Brain microvascular endothelial cell (primary cell): ENCODE measurements at regions not wholly inside any gene's neighbourhood (a gene's known extent, or its start where the extent isn't known, plus 50 kb on each side); places are given as distances from the start of the nearest gene placed in this dataset.

Experiments
- DNase-seq: peaks from one replicate; pipeline ENCODE4 v3.0.0-alpha.2; 2020
- H3K27ac ChIP-seq: fragments of 250-450 bp; sonication (Bioruptor Pico); 2 replicates; pipeline ENCODE4 v1.5.1; 2020; ENCODE audit warnings: mild to moderate bottlenecking, moderate library complexity
- H3K27me3 ChIP-seq: fragments of 250-450 bp; sonication (Bioruptor Pico); replicated peaks from 2 replicates; pipeline ENCODE4 v1.5.1; 2020; ENCODE audit warnings: mild to moderate bottlenecking
- H3K36me3 ChIP-seq: fragments of 250-450 bp; sonication (Bioruptor Pico); replicated peaks from 2 replicates; pipeline ENCODE4 v1.5.1; 2020; ENCODE audit warnings: mild to moderate bottlenecking
- H3K4me3 ChIP-seq: 2 replicates; pipeline ENCODE4 v1.5.1; 2011; ENCODE audit warnings: low read depth, mild to moderate bottlenecking, control low read depth, low read length, moderate library complexity
- in situ Hi-C: cut with HindIII; loops from 2 replicates; pipeline ENCODE4 v1.10.0; 2017; ENCODE audit warnings: low sequenced_read_pairs, low pct_ligation_motif_present
- TF ChIP-seq, protein P1 (sequence below): IDR thresholded peaks from 2 replicates; pipeline ENCODE4 v1.5.1; 2011; ENCODE audit warnings: low read depth, mild to moderate bottlenecking, moderate library complexity, low read length, control low read depth, inconsistent platforms; ENCODE audit errors: missing control alignments

- Histone ChIP-seq H3K27ac (no peak overlapping the region), H3K4me3 (no peak overlapping the region), H3K27me3 (no peaks in the 10 kb centered on the region), H3K36me3 (no peaks in the 10 kb centered on the region)
- DNase-seq = no peak
- TF ChIP-seq, protein P1, sequence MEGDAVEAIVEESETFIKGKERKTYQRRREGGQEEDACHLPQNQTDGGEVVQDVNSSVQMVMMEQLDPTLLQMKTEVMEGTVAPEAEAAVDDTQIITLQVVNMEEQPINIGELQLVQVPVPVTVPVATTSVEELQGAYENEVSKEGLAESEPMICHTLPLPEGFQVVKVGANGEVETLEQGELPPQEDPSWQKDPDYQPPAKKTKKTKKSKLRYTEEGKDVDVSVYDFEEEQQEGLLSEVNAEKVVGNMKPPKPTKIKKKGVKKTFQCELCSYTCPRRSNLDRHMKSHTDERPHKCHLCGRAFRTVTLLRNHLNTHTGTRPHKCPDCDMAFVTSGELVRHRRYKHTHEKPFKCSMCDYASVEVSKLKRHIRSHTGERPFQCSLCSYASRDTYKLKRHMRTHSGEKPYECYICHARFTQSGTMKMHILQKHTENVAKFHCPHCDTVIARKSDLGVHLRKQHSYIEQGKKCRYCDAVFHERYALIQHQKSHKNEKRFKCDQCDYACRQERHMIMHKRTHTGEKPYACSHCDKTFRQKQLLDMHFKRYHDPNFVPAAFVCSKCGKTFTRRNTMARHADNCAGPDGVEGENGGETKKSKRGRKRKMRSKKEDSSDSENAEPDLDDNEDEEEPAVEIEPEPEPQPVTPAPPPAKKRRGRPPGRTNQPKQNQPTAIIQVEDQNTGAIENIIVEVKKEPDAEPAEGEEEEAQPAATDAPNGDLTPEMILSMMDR = no peak
- in situ Hi-C loops = no loop called here
Measured at GRCh38 chr1:34684266-34684665, 70.6 kb upstream of the GJB5 start.

DNA sequence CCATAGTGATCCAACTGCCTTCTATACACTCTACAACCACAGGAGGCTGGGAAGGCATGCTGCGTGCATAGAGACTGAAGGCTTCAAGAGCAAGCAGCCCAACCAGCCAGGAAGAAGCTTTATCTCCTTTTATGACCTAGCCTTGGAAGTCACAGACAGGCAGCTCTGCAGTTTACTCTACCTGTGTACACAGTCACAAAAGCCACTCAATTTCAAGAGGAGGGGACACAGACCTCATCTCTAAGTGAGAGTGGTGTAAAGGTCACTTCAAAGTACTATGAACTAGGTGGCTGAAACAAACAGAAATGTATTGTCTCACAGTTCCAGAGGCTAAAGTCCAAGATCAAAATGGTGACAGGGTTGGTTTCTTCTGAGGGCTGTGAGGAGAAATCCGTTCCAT is 69.6 kb upstream of the GJB5 start:
- Histone ChIP-seq H3K27me3 (no peaks in the 10 kb centered on the region), H3K36me3 (no peaks in the 10 kb centered on the region), H3K27ac (no peak overlapping the region), H3K4me3 (no peak overlapping the region)
- in situ Hi-C loops = no loop called here
- no peak for DNase-seq
- TF ChIP-seq, protein P1 = no peak

DNA sequence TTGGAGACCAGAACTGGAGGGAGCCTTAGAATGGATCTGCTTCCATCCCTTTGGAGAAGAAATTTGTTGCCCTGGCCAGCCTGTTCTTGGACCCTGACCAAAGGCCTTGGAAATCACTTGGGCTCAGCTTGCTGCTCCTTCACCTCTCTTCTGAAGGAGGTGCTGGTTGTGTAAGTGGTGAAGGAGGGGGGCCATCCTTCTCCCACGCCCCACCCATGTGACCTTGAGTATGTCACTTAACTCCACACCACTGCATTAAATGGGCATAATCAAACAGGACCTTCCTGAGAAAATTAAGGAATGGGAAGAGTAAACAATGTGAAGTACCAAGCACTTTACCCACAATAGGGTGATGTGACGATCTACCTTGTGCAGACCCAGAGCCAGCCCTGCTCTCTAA is 68.3 kb upstream of the GJB5 start:
- TF ChIP-seq, protein P1 = no peak

GRCh38 chr1:34688006-34688741 is 66.7 kb upstream of the GJB5 start:
- no peaks in the 10 kb centered on the region for H3K36me3 ChIP-seq
- in situ Hi-C loops = no loop called here
- DNase-seq = no peak
- H3K27ac ChIP-seq = no peak overlapping the region
- TF ChIP-seq, protein P1 = no peak
- no peaks in the 10 kb centered on the region for H3K27me3 ChIP-seq
- H3K4me3 ChIP-seq = no peak overlapping the region

More for the DNA sequence above, 68.3 kb upstream of the GJB5 start:
- Histone ChIP-seq H3K4me3 (no peak overlapping the region), H3K36me3 (no peaks in the 10 kb centered on the region), H3K27me3 (no peaks in the 10 kb centered on the region), H3K27ac (no peak overlapping the region)
- DNase-seq = no peak
- in situ Hi-C loops = no loop called here

DNA sequence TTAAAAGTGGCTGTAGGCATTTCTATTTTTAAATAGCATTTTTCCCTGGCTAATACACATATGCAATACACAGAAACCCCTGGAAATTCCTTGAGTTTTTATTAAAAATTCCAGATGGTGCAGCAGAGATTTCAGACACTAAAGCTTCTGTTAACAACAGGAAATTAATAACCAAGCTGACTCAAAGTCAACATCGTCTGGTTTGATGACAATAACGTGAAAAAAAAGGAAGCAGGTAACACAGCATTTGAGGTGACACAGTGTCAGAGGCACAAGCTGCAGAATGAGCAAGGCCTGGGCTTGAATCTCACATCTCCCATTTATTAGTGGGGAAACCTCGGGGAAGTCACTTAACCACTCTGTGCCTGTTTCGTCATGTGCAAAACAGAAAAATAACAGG is 64.6 kb upstream of the GJB5 start:
- in situ Hi-C loops = no loop called here
- TF ChIP-seq, protein P1 = no peak
- Histone ChIP-seq H3K4me3 (no peak overlapping the region), H3K27ac (no peak overlapping the region), H3K36me3 (no peaks in the 10 kb centered on the region), H3K27me3 (no peaks in the 10 kb centered on the region)
- DNase-seq = no peak

DNA sequence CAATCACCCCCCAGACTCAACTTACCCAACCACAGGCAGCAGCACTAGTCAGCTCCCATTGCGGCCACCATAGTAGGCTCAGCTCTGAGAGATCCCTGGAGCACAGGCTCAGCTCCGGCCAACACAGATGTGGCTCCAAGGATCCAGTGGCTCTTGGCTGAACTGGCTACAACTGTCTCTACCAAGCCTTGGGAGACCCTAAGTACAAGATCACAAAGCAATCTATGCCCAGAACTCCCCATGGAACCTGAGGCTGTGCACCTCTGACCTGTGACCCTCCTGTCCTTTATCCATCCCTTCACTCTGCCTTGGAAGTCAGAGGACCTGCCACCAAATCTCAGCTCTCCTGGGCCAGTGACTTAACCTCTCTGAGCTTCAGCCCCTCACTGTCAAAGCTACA is 61.8 kb upstream of the GJB5 start:
- in situ Hi-C loops = no loop called here
- no peak for DNase-seq
- no peaks in the 10 kb centered on the region for H3K27me3 ChIP-seq
- H3K27ac ChIP-seq = no peak overlapping the region
- H3K4me3 ChIP-seq = no peak overlapping the region
- no peaks in the 10 kb centered on the region for H3K36me3 ChIP-seq
- TF ChIP-seq, protein P1 = no peak
